Stimulated activated CD4-positive, alpha-beta T cell treated with anti-CD3 and anti-CD28 coated beads, Interleukin-12 subunit alpha, Interleukin-12 subunit beta, amount 100 ng/mL, for 24 hours (primary cell): ENCODE measurements at regions not wholly inside any gene's neighbourhood (a gene's known extent, or its start where the extent isn't known, plus 50 kb on each side); places are given as distances from the start of the nearest gene placed in this dataset.

Source experiments
- DNase-seq, 2 experiments: peaks; one replicate each; pipeline ENCODE4 v3.0.0-alpha.2; 2020; ENCODE audit warnings: low read depth in 2 of 2

- DNase-seq = no peak
Observed at GRCh38 chr12:88251798-88252197, 109.7 kb downstream of the TMTC3 start.

- DNase-seq = no peak
Observed at GRCh38 chr12:88253371-88253978, 111.4 kb downstream of the TMTC3 start.

GRCh38 chr12:88255224-88255623 lies 113.1 kb downstream of the TMTC3 start:
- DNase-seq = no peak

DNA sequence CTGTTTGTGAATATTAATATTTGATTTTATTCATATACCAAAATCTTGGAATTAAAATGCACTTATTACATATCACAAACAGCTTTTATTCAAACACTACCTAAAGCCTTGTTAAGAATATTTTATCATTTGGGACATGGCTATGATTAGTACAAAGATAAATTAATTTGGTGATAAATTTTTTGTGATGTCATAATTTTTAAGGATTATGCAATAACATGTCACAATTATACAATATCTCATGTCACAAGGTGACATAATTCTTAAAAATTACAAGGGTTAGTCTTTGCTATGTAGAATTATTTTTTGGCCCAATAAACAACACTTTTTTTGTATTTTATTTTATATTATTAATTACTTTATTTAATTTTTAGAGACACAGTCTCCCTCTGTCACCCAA lies 113.7 kb downstream of the TMTC3 start:
- DNase-seq = no peak

DNA sequence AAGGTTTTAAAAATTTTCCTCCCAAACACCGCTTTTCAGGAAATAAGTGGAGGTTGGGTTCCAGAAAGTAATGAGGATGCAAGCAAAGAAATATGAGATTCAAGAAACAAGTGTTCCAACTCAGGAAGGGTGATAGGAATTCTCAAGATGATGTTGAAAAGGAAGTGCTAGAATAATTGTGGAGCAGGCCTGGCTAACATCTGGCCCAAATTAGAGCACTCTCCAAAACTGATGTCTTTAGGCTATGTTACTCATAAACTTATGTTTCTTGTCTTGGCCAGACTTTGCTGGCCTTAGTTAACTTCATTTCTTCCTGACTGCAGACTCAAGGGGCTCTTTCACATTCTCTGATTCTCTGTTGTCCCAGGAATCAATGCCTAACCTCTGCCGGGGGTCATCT lies 116.3 kb downstream of the TMTC3 start:
- no peak for DNase-seq

- no peak for DNase-seq
Observed at GRCh38 chr12:88266806-88267360, 124.8 kb downstream of the TMTC3 start.

- DNase-seq = no peak
Observed at GRCh38 chr12:88267630-88268029, 125.5 kb downstream of the TMTC3 start.

GRCh38 chr12:88272456-88272855 lies 130.3 kb downstream of the TMTC3 start:
- DNase-seq = no peak

GRCh38 chr12:88273450-88273849 lies 131.3 kb downstream of the TMTC3 start:
- DNase-seq = no peak

GRCh38 chr12:88273875-88274274 lies 131.8 kb downstream of the TMTC3 start:
- DNase-seq = no peak

- no peak for DNase-seq
Observed at GRCh38 chr12:88291498-88292131, 149.5 kb downstream of the TMTC3 start.

- DNase-seq = no peak
Observed at GRCh38 chr12:88298014-88298682, 156.0 kb downstream of the TMTC3 start.

GRCh38 chr12:88298761-88299242 lies 156.7 kb downstream of the TMTC3 start:
- DNase-seq = peak in 1 of 2 experiments; percentile 4

DNA sequence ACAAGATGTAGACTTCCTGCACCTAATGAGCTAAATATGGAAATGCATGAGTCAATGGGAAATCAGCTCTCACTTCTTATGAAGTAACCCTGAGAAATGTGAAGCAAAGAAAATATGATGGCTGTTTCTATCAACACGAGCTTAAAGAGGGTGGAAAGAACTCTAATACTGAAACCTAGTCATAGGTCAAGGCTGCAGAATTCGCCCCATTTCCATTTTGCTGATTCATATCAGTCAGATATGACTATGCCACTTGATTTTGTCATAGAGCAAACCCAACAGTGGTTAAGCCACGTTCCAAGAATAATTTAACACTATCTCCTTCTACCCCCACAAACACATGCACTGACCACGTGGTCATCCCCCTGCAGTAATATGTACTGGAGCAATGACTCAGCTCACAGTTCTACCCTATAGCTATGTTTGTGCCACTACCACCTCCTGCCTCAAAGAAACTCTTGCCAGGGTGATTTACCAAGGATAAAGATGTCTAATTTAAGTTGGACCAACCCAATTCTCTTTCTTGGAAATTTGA lies 157.5 kb downstream of the TMTC3 start:
- peak in 1 of 2 experiments; percentile 38 for DNase-seq

DNA sequence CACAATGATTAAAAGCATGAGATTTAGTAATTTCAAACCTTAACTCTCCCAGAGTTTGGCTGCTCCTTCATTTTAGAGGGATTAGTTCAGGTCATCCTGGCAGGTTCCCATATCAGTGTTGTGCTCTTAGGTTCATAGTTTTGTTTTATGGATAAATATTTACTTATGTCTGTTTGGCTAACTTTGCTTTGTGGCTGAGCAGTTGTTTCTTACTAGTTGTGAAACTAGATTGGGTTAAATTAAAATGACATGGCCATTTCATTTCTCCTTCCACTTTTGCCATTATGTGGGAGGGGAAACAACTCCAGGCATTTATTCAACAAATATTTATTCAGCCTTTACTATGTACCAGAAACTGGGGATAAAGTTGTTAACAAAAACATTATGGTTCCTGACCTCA lies 158.8 kb downstream of the TMTC3 start:
- DNase-seq = no peak

DNA sequence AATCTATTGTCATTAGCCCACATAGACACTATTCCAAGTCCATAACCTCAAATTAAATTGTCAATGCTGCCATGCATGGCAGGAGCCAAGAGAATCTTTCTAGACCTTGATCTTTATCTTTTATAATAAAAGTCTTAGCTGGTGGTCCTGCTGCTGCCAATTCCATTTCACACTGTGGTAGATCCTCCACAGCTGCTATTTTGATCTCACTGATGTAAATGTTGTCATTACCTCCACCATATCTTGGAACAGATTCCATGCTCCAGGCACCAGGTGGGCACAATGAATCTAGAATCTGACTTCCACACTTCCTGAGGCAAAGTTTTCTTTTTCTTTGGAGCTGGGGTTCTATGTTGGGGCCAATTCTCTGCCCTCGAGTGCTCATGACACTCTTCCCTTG lies 161.2 kb downstream of the TMTC3 start:
- DNase-seq = no peak

- no peak for DNase-seq
Observed at GRCh38 chr12:88305254-88305890, 163.3 kb downstream of the TMTC3 start.

- DNase-seq = no peak
Observed at GRCh38 chr12:88306471-88307069, 164.5 kb downstream of the TMTC3 start.

DNA sequence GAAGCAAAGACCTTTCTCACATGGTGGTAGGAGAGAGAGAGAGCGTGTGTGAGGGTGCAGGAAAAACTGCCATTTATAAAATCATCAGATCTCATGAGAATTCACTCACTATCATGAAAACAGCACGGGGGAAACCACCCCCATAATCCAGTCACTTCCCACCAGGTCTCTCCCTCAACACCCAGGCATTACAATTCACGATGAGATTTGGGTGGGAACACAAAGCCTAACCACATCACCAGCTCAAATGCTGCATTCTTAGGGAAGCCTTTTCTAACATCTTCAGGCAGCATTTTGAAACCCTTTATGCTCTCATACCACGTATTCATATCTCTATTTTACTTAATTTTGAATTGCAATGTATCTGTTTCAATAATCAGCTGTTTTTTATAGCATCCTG lies 165.9 kb downstream of the TMTC3 start:
- no peak for DNase-seq

- DNase-seq = no peak
Observed at GRCh38 chr12:88308825-88309224, 166.7 kb downstream of the TMTC3 start.

DNA sequence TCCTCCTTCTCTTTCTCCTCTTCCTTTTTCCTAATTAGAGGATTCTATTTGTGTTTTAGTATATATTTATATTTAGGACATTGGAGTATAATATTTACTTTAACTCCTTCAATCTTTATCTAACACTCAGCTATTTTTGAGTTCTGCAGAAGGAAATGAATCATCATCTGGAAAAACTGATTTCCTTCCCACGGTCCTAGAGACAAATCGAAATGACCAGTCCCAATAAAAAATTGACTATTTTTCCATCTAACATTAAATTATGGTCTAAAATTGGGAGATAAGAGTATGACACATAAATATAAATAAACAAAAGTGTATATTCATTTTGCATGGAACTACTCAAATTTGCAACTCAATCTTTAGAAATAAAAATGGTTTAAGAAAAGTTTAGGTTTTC lies 167.4 kb downstream of the TMTC3 start:
- no peak for DNase-seq

- no peak for DNase-seq
Observed at GRCh38 chr12:88310069-88310468, 168.0 kb downstream of the TMTC3 start.
